ENCODE measurements at regions not wholly inside any gene's neighbourhood (a gene's known extent, or its start where the extent isn't known, plus 50 kb on each side); places are given as distances from the start of the nearest gene placed in this dataset.
"Not testable (repeated sequence)": the region's sequence is repeated elsewhere in the genome, so short reads cannot be mapped to it uniquely, and the experiment has no call there.

DNA sequence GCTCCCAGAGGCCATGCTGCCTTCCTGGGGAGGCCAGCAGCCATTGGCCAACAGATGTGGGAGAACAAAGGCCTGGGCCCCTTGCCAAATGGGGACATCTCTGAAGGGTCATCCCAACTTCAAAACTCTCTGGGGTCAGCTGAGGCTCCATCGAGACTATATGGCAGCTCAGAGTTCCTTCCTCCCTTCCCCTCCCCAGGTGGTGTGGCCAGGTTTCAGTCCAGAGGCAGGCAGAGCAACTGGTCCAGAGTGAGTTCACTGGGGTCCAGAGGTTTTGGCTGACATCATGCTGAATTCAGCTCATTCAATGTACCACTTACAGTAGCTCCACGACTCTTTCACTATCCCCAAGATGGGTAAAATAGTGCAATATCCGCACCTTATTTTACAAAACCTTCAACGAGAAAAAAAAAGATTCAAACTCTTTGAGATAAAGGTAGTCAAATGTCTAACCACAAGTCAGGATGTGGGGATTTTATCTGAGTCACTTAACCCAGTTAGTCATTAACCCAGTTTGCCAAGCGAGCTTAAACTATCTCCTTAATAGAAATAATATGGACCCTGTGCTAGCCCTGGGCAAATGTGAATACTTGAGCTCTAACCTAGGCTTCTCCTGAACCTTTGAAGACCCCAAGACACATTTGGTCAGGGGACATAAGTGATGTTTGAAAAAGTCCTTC lies 108.4 kb upstream of the PLEKHG1 start:
- Histone ChIP-seq H3K36me3 (ENCODE audit: control insufficient read depth in 2 of 3, insufficient read depth in 3 of 3, low read length in 3 of 3) (no peaks in the 10 kb centered on the region), H3K9ac (ENCODE audit: low read length in 3 of 3) (no peak overlapping the region), H3K9me3 (ENCODE audit: control insufficient read depth in 2 of 3, insufficient read depth in 1 of 3, low read length in 3 of 3) (no peaks in the 10 kb centered on the region), H3K27me3 (ENCODE audit: control insufficient read depth, insufficient read depth, low read length) (no peaks in the 10 kb centered on the region), H3K27ac (ENCODE audit: low read depth in 2 of 2, low read length in 2 of 2) (peak overlapping the region in 1 of 2 donors; percentile 20), H3K4me3 (ENCODE audit: low read length in 3 of 3) (no peak overlapping the region), H3K4me1 (ENCODE audit: control insufficient read depth in 2 of 3, insufficient read depth in 2 of 3, low read depth in 1 of 3, low read length in 3 of 3) (no peaks in the 10 kb centered on the region)
- DNase-seq (peak in 1 of 5 donors; percentile 18), FAIRE-seq (no peak)
- TF ChIP-seq, protein P1, sequence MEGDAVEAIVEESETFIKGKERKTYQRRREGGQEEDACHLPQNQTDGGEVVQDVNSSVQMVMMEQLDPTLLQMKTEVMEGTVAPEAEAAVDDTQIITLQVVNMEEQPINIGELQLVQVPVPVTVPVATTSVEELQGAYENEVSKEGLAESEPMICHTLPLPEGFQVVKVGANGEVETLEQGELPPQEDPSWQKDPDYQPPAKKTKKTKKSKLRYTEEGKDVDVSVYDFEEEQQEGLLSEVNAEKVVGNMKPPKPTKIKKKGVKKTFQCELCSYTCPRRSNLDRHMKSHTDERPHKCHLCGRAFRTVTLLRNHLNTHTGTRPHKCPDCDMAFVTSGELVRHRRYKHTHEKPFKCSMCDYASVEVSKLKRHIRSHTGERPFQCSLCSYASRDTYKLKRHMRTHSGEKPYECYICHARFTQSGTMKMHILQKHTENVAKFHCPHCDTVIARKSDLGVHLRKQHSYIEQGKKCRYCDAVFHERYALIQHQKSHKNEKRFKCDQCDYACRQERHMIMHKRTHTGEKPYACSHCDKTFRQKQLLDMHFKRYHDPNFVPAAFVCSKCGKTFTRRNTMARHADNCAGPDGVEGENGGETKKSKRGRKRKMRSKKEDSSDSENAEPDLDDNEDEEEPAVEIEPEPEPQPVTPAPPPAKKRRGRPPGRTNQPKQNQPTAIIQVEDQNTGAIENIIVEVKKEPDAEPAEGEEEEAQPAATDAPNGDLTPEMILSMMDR (IDR thresholded peaks at IDR 0.05; ENCODE audit: borderline replicate concordance, extremely low read depth, insufficient read depth): no peak
- intact Hi-C loops (cut with DNase I): no loop called here

DNA sequence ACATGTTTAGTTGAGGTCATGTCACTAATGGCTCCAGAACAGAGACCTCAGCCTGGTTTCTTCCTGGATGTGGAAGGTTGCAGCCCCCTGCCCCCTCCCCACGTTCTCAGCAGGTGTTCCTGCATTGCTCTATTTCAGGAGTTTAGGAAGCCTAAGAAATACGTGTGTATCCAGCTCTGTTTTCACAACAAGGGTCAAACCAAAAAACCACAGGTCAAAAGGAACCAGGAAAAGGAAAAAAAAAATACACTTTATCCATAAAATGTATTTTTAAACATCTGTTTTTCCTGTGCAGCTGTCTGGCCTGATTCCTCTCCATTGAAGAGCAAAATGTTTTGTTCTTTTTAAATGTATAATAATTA lies 107.9 kb upstream of the PLEKHG1 start:
- intact Hi-C loops (cut with DNase I): no loop called here
- Histone ChIP-seq H3K27me3 (ENCODE audit: control insufficient read depth, insufficient read depth, low read length) (no peaks in the 10 kb centered on the region), H3K36me3 (ENCODE audit: control insufficient read depth in 2 of 3, insufficient read depth in 3 of 3, low read length in 3 of 3) (no peaks in the 10 kb centered on the region), H3K9ac (ENCODE audit: low read length in 3 of 3) (no peak overlapping the region), H3K4me1 (ENCODE audit: control insufficient read depth in 2 of 3, insufficient read depth in 2 of 3, low read depth in 1 of 3, low read length in 3 of 3) (no peaks in the 10 kb centered on the region), H3K4me3 (ENCODE audit: low read length in 3 of 3) (no peak overlapping the region), H3K27ac (ENCODE audit: low read depth in 2 of 2, low read length in 2 of 2) (no peak overlapping the region), H3K9me3 (ENCODE audit: control insufficient read depth in 2 of 3, insufficient read depth in 1 of 3, low read length in 3 of 3) (no peaks in the 10 kb centered on the region)
- FAIRE-seq: no peak
- peak in 1 of 5 donors; percentile 18 for DNase-seq
- TF ChIP-seq, protein P1 (IDR thresholded peaks at IDR 0.05; ENCODE audit: borderline replicate concordance, extremely low read depth, insufficient read depth): no peak

- intact Hi-C loops (cut with DNase I): no loop called here
- Histone ChIP-seq H3K9ac (ENCODE audit: low read length in 3 of 3) (no peak overlapping the region), H3K9me3 (ENCODE audit: control insufficient read depth in 2 of 3, insufficient read depth in 1 of 3, low read length in 3 of 3) (no peaks in the 10 kb centered on the region), H3K27ac (ENCODE audit: low read depth in 2 of 2, low read length in 2 of 2) (no peak overlapping the region), H3K4me1 (ENCODE audit: control insufficient read depth in 2 of 3, insufficient read depth in 2 of 3, low read depth in 1 of 3, low read length in 3 of 3) (no peaks in the 10 kb centered on the region), H3K27me3 (ENCODE audit: control insufficient read depth, insufficient read depth, low read length) (no peaks in the 10 kb centered on the region), H3K4me3 (ENCODE audit: low read length in 3 of 3) (no peak overlapping the region), H3K36me3 (ENCODE audit: control insufficient read depth in 2 of 3, insufficient read depth in 3 of 3, low read length in 3 of 3) (no peaks in the 10 kb centered on the region)
- DNase-seq: no peak
- no peak for FAIRE-seq
- TF ChIP-seq, protein P1 (IDR thresholded peaks at IDR 0.05; ENCODE audit: borderline replicate concordance, extremely low read depth, insufficient read depth): no peak
These were observed 107.2 kb upstream of the PLEKHG1 start for GRCh38 chr6:150492507-150492906.

GRCh38 chr6:150492941-150493340 lies 106.7 kb upstream of the PLEKHG1 start:
- Histone ChIP-seq H3K4me1 (ENCODE audit: control insufficient read depth in 2 of 3, insufficient read depth in 2 of 3, low read depth in 1 of 3, low read length in 3 of 3) (no peaks in the 10 kb centered on the region), H3K9me3 (ENCODE audit: control insufficient read depth in 2 of 3, insufficient read depth in 1 of 3, low read length in 3 of 3) (no peaks in the 10 kb centered on the region), H3K27ac (ENCODE audit: low read depth in 2 of 2, low read length in 2 of 2) (no peak overlapping the region), H3K9ac (ENCODE audit: low read length in 3 of 3) (no peak overlapping the region), H3K27me3 (ENCODE audit: control insufficient read depth, insufficient read depth, low read length) (no peaks in the 10 kb centered on the region), H3K4me3 (ENCODE audit: low read length in 3 of 3) (no peak overlapping the region), H3K36me3 (ENCODE audit: control insufficient read depth in 2 of 3, insufficient read depth in 3 of 3, low read length in 3 of 3) (no peaks in the 10 kb centered on the region)
- FAIRE-seq (no peak), DNase-seq (peak in 1 of 5 donors; percentile 32)
- TF ChIP-seq, protein P1 (IDR thresholded peaks at IDR 0.05; ENCODE audit: borderline replicate concordance, extremely low read depth, insufficient read depth): no peak
- intact Hi-C loops (cut with DNase I): no loop called here

- H3K9ac ChIP-seq (ENCODE audit: low read length in 3 of 3); FAIRE-seq; H3K4me1 ChIP-seq (ENCODE audit: control insufficient read depth in 2 of 3, insufficient read depth in 2 of 3, low read depth in 1 of 3, low read length in 3 of 3); H3K36me3 ChIP-seq (ENCODE audit: control insufficient read depth in 2 of 3, insufficient read depth in 3 of 3, low read length in 3 of 3); H3K9me3 ChIP-seq (ENCODE audit: control insufficient read depth in 2 of 3, insufficient read depth in 1 of 3, low read length in 3 of 3); intact Hi-C loops (cut with DNase I); DNase-seq; H3K27me3 ChIP-seq (ENCODE audit: control insufficient read depth, insufficient read depth, low read length); H3K27ac ChIP-seq (ENCODE audit: low read depth in 2 of 2, low read length in 2 of 2); H3K4me3 ChIP-seq (ENCODE audit: low read length in 3 of 3): not testable (repeated sequence)
These were observed 106.1 kb upstream of the PLEKHG1 start for GRCh38 chr6:150493552-150493951.
